H1 (cell line): ENCODE measurements at regions not wholly inside any gene's neighbourhood (a gene's known extent, or its start where the extent isn't known, plus 50 kb on each side); places are given as distances from the start of the nearest gene placed in this dataset.
"Not testable (repeated sequence)": the region's sequence is repeated elsewhere in the genome, so short reads cannot be mapped to it uniquely, and the experiment has no call there.

Experiments
- CTCF ChIA-PET: fragments of 300-600 bp; sonication (Branson Sonifier 250); formaldehyde crosslinking; loops from one replicate; lab custom pipeline; 2021; ENCODE audit not compliant: partially characterized antibody; lab: Charles Lee
- POLR2A ChIA-PET: fragments of 300-600 bp; sonication (Branson Sonifier 250); formaldehyde crosslinking; loops from one replicate; lab custom pipeline; 2021; ENCODE audit warnings: inconsistent platforms; ENCODE audit not compliant: partially characterized antibody; lab: Charles Lee
- DNase-seq, 2 experiments: peaks; one replicate each; pipeline versions ENCODE4 v3.0.0 to v3.0.0-alpha.2; 2010 to 2022; ENCODE audit warnings: low spot score in 2 of 2, low read depth in 1 of 2, mixed read lengths in 1 of 2
- FAIRE-seq: peaks from 2 replicates; lab custom pipeline; 2011; peaks lifted over from hg19 to GRCh38; lab: Jason Lieb, UNC
- H2AFZ ChIP-seq: 2 replicates; pipeline ENCODE4 v1.8.1; 2012; ENCODE audit warnings: low read length, inconsistent platforms
- H2AK5ac ChIP-seq: 2 replicates; pipeline ENCODE4 v1.6.1; 2013; ENCODE audit warnings: low read depth, low read length
- H2BK120ac ChIP-seq: replicated peaks from 2 replicates; pipeline ENCODE3; 2013; ENCODE audit warnings: low read depth, low read length, inconsistent platforms
- H2BK12ac ChIP-seq: 2 replicates; pipeline ENCODE4 v1.6.1; 2013; ENCODE audit warnings: low read depth, low read length
- H2BK15ac ChIP-seq: 2 replicates; pipeline ENCODE4 v1.6.1; 2013; ENCODE audit warnings: low read length
- H2BK20ac ChIP-seq: 2 replicates; pipeline ENCODE4 v1.6.1; 2013; ENCODE audit warnings: low read length
- H2BK5ac ChIP-seq: 2 replicates; pipeline ENCODE4 v1.6.1; 2013; ENCODE audit warnings: low read depth, low read length
- H3K14ac ChIP-seq: 2 replicates; pipeline ENCODE4 v1.6.1; 2013; ENCODE audit warnings: inconsistent platforms; ENCODE audit not compliant: insufficient read length
- H3K18ac ChIP-seq: 2 replicates; pipeline ENCODE4 v1.6.1; 2013; ENCODE audit warnings: low read length; ENCODE audit errors: extremely low read depth
- H3K23ac ChIP-seq: 2 replicates; pipeline ENCODE4 v1.6.1; 2013; ENCODE audit warnings: inconsistent platforms; ENCODE audit not compliant: insufficient read length
- H3K23me2 ChIP-seq: 2 replicates; pipeline ENCODE4 v1.6.1; 2013; ENCODE audit warnings: low read depth, low read length
- H3K27ac ChIP-seq: 2 replicates; pipeline ENCODE4 v1.6.1; 2011; ENCODE audit warnings: low read depth, low read length, inconsistent platforms
- H3K27me3 ChIP-seq, 4 experiments: replicated peaks in 1 of 4; 1 replicate in 1 of 4; 2 replicates in 3 of 4; pipeline versions ENCODE4 v1.6.1 to v1.8.1; 2011 to 2013; ENCODE audit warnings: low read length in 3 of 4, mild to moderate bottlenecking in 3 of 4, inconsistent platforms in 2 of 4, mixed read lengths in 2 of 4, moderate library complexity in 1 of 4; ENCODE audit not compliant: control insufficient read depth in 3 of 4, insufficient read depth in 3 of 4; ENCODE audit errors: extremely low read depth in 1 of 4
- H3K36me3 ChIP-seq, 4 experiments: 2 replicates each; pipeline versions ENCODE4 v1.6.1 to v1.8.1; 2011 to 2013; ENCODE audit warnings: mild to moderate bottlenecking in 4 of 4, low read length in 3 of 4, moderate library complexity in 2 of 4, control low read depth in 1 of 4, inconsistent platforms in 1 of 4; ENCODE audit not compliant: insufficient read depth in 4 of 4, control insufficient read depth in 2 of 4
- H3K4ac ChIP-seq: replicated peaks from 2 replicates; pipeline ENCODE3; 2013; ENCODE audit warnings: low read length, low read depth, mixed read lengths, inconsistent platforms; ENCODE audit not compliant: insufficient read length
- H3K4me1 ChIP-seq, 4 experiments: replicated peaks in 1 of 4; 1 replicate in 1 of 4; 2 replicates in 3 of 4; pipeline versions ENCODE4 v1.6.1 to v1.8.1; 2011 to 2013; ENCODE audit warnings: low read length in 3 of 4, inconsistent platforms in 2 of 4, mixed read lengths in 1 of 4; ENCODE audit not compliant: insufficient read depth in 4 of 4, control insufficient read depth in 3 of 4
- H3K4me2 ChIP-seq, 2 experiments: 2 replicates each; pipeline versions ENCODE4 v1.6.1 to v1.8.1; 2011 to 2013; ENCODE audit warnings: low read depth in 2 of 2, low read length in 2 of 2, control low read depth in 1 of 2, inconsistent platforms in 1 of 2, mild to moderate bottlenecking in 1 of 2; ENCODE audit not compliant: insufficient read depth in 1 of 2
- H3K4me3 ChIP-seq, 4 experiments: fragments of 200-600, 300-600 bp in 1 of 4; sonication (generic), shearing (Covaris generic), sonication (Bioruptor Twin) in 1 of 4; 2 replicates each; pipeline versions ENCODE4 v1.5.1 to v1.8.1; 2011 to 2016; ENCODE audit warnings: low read length in 4 of 4, low read depth in 3 of 4, control low read depth in 2 of 4, inconsistent platforms in 2 of 4, mild to moderate bottlenecking in 2 of 4, mixed read lengths in 1 of 4, moderate library complexity in 1 of 4; ENCODE audit not compliant: insufficient read depth in 2 of 4; ENCODE audit errors: extremely low read depth in 1 of 4
- H3K56ac ChIP-seq: replicated peaks from 2 replicates; pipeline ENCODE3; 2013; ENCODE audit warnings: low read depth, mild to moderate bottlenecking, mixed read lengths, low read length, inconsistent platforms; ENCODE audit not compliant: insufficient read length
- H3K79me1 ChIP-seq: 2 replicates; pipeline ENCODE4 v1.6.1; 2013; ENCODE audit warnings: low read depth, low read length, control low read depth
- H3K79me2 ChIP-seq, 2 experiments: 2 replicates each; pipeline versions ENCODE4 v1.6.1 to v1.8.1; 2012 to 2013; ENCODE audit warnings: low read length in 2 of 2, mild to moderate bottlenecking in 2 of 2, inconsistent platforms in 1 of 2; ENCODE audit not compliant: insufficient read depth in 2 of 2, control insufficient read depth in 1 of 2
- H3K9ac ChIP-seq, 4 experiments: replicated peaks in 1 of 4; 1 replicate in 1 of 4; 2 replicates in 3 of 4; pipeline versions ENCODE4 v1.6.1 to v1.8.1; 2011 to 2013; ENCODE audit warnings: low read depth in 3 of 4, low read length in 3 of 4, control low read depth in 2 of 4, mild to moderate bottlenecking in 2 of 4, moderate library complexity in 2 of 4, inconsistent platforms in 1 of 4; ENCODE audit errors: extremely low read depth in 1 of 4
- H3K9me3 ChIP-seq, 2 experiments: 2 replicates each; pipeline versions ENCODE4 v1.6.1 to v1.8.1; 2012 to 2013; ENCODE audit warnings: mild to moderate bottlenecking in 2 of 2, moderate library complexity in 2 of 2, control low read depth in 1 of 2, inconsistent platforms in 1 of 2, low read depth in 1 of 2, low read length in 1 of 2, mixed read lengths in 1 of 2; ENCODE audit not compliant: insufficient read depth in 2 of 2
- H4K20me1 ChIP-seq, 2 experiments: replicated peaks in 1 of 2; 2 replicates each; pipeline versions ENCODE3 to v1.8.1; 2011 to 2013; ENCODE audit warnings: inconsistent platforms in 2 of 2, low read length in 2 of 2, mild to moderate bottlenecking in 1 of 2; ENCODE audit not compliant: insufficient read depth in 2 of 2, control insufficient read depth in 1 of 2
- H4K5ac ChIP-seq: 2 replicates; pipeline ENCODE4 v1.6.1; 2013; ENCODE audit warnings: low read length, low read depth, mixed read lengths, inconsistent platforms; ENCODE audit not compliant: insufficient read length
- H4K8ac ChIP-seq: 2 replicates; pipeline ENCODE4 v1.8.0; 2013; ENCODE audit warnings: mild to moderate bottlenecking, moderate library complexity, low read length, inconsistent platforms; ENCODE audit not compliant: insufficient read depth; ENCODE audit errors: extremely low read depth
- H4K91ac ChIP-seq: replicated peaks from 2 replicates; pipeline ENCODE3; 2013; ENCODE audit warnings: low read length, mixed read lengths, inconsistent platforms; ENCODE audit not compliant: insufficient read length
- WGBS, 2 experiments: shearing (Covaris generic) in 1 of 2; methylation state at CpG; one replicate each; pipeline versions ENCODE4 v1.1.6 to v1.1.7; 2013 to 2015; ENCODE audit warnings: low lambda C conversion rate in 2 of 2, mixed read lengths in 2 of 2, inconsistent platforms in 1 of 2, low coverage in 1 of 2, missing lambda C conversion rate in 1 of 2; ENCODE audit not compliant: insufficient replicate concordance in 2 of 2, insufficient coverage in 1 of 2, insufficient read length in 1 of 2; ENCODE audit errors: extremely low coverage in 1 of 2, missing lambda C conversion rate in 1 of 2; 5-methylcytosine and 5-hydroxymethylcytosine counted together

DNA sequence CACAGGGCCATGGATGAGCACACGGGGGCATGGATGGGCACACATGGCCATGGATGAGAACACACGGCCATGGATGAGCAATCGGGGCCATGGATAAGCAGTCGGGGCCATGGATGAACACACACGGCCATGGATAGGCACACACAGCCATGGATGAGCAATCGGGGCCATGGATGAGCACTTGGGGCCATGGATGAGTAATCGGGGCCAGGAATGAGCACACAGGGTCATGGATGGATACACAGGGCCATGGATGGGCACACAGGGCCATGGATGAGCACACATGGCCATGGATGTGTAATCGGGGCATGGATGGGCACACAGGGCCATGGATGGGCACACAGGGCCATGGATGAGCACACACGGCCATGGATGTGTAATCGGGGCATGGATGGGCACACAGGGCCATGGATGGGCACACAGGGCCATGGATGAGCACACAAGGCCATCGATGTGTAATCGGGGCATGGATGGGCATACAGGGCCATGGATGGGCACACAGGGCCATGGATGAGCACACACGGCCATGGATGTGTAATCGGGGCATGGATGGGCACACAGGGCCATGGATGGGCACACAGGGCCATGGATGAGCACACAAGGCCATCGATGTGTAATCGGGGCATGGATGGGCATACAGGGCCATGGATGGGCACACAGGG is 191.9 kb upstream of the HDAC4 start:
- H3K4me3 ChIP-seq, H2AFZ ChIP-seq, H3K14ac ChIP-seq, CTCF ChIA-PET, H2BK15ac ChIP-seq, H3K4me2 ChIP-seq, H3K79me1 ChIP-seq, H3K23me2 ChIP-seq, H3K4me1 ChIP-seq, POLR2A ChIA-PET, H3K27ac ChIP-seq, H3K23ac ChIP-seq, H4K5ac ChIP-seq, H4K20me1 ChIP-seq, DNase-seq, H2BK20ac ChIP-seq, H2BK5ac ChIP-seq, FAIRE-seq, H4K91ac ChIP-seq, H3K18ac ChIP-seq, H3K4ac ChIP-seq, H2BK12ac ChIP-seq, H2BK120ac ChIP-seq, H2AK5ac ChIP-seq, H3K36me3 ChIP-seq, H3K79me2 ChIP-seq, H3K9ac ChIP-seq, H4K8ac ChIP-seq, H3K27me3 ChIP-seq, H3K56ac ChIP-seq: not testable (repeated sequence)
- H3K9me3 ChIP-seq = peaks cover 13 to 16% of the 10 kb centered on the region in 2 experiments
- 95% methylated on average over 14 of the region's 16 CpGs; no CpG with 5 or more reads in 1 of the 2 experiments for WGBS, 2 experiments
